ENCODE measurements at regions not wholly inside any gene's neighbourhood (a gene's known extent, or its start where the extent isn't known, plus 50 kb on each side); places are given as distances from the start of the nearest gene placed in this dataset.

- H3K4me3 ChIP-seq (ENCODE audit: low read depth in 2 of 2, low read length in 1 of 2): no peak overlapping the region; a peak in 1 of 4 replicates
- no peaks in the 10 kb centered on the region for H3K36me3 ChIP-seq (replicated peaks in 1 of 2; ENCODE audit: control insufficient read depth in 1 of 2, insufficient read depth in 2 of 2, low read length in 1 of 2)
- H3K27ac ChIP-seq (ENCODE audit: low read depth in 2 of 2, low read length in 1 of 2): no peak overlapping the region
- no peak overlapping the region for H3K9ac ChIP-seq
- no peaks in the 10 kb centered on the region for H4K20me1 ChIP-seq (ENCODE audit: insufficient read depth)
- no peaks in the 10 kb centered on the region for H3K9me2 ChIP-seq
- 54% methylated on average over 9 of the region's 9 CpGs for WGBS (ENCODE audit: low lambda C conversion rate)
- H2AFZ ChIP-seq (ENCODE audit: low read depth): no peak overlapping the region
- H3K4me1 ChIP-seq (ENCODE audit: control insufficient read depth in 1 of 2, insufficient read depth in 2 of 2, low read depth in 1 of 2, low read length in 1 of 2): no peaks in the 10 kb centered on the region
- TF ChIP-seq TEAD4 (IDR thresholded peaks at IDR 0.05; ENCODE audit: borderline replicate concordance, insufficient read depth): no peak
- TF ChIP-seq EZH2phosphoT487 (IDR thresholded peaks at IDR 0.05; ENCODE audit: borderline replicate concordance, low read depth): no peak
- no peak for TF ChIP-seq YY1 (IDR thresholded peaks at IDR 0.05; ENCODE audit: low read depth)
- no peak for TF ChIP-seq EP300 (IDR thresholded peaks at IDR 0.05; ENCODE audit: borderline replicate concordance in 1 of 2, low read depth in 1 of 2, low read length in 1 of 2)
- no peak for TF ChIP-seq GATA2 (CRISPR knock-in tag; IDR thresholded peaks at IDR 0.05)
- H3F3A ChIP-seq (replicated peaks; ENCODE audit: insufficient read depth): no peaks in the 10 kb centered on the region
- no peaks in the 10 kb centered on the region for H3K9me3 ChIP-seq
- ChIA-PET CTCF (interaction anchor here (0.6 kb wide), 1 partner anchor 768 kb away, joined by 3 read pairs; no protein-coding TSS in a partner anchor), POLR2A (no interaction called here)
- no peak for DNase-seq
- no peaks in the 10 kb centered on the region for H3K79me2 ChIP-seq (ENCODE audit: insufficient read depth)
- no peak overlapping the region for H3K4me2 ChIP-seq
- no peaks in the 10 kb centered on the region for H3K27me3 ChIP-seq (ENCODE audit: insufficient read depth)
Measured at GRCh38 chr7:3193379-3194120, 107.5 kb upstream of the SDK1 start.

DNA sequence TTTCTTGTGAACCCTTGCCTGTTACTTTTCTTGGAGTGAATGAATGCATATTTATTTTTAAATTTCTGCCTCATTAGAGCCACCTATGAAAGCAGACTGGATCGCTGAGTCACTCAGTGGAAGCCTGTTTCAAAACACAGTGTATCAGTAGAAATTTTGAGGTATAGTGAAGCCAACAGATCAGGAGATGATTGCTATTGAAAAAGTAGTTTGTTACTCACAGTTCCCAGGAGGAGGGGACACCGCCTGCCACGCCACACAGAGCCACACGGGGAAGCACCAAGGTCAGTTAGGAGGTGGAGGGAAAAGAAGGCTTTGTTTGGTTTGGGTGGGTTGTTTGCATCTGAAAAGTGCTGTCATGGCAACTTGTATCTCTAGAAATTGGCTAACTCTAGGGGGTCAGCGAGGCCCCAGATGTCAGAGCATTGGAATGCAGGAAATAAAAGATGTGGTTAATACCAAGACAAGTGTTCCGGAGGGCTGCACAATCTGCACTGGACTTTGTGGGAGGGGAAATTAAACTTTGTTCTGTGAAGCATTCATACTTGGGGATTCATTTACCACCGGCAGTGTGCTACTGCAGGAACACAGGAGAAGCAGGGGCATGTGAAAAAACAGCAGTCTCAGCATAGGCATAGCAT lies 106.4 kb upstream of the SDK1 start:
- CTCF ChIA-PET: no interaction called here
- Histone ChIP-seq H3K36me3 (replicated peaks in 1 of 2; ENCODE audit: control insufficient read depth in 1 of 2, insufficient read depth in 2 of 2, low read length in 1 of 2) (no peaks in the 10 kb centered on the region), H3K79me2 (ENCODE audit: insufficient read depth) (no peaks in the 10 kb centered on the region), H3K9me2 (no peaks in the 10 kb centered on the region), H3K4me1 (ENCODE audit: control insufficient read depth in 1 of 2, insufficient read depth in 2 of 2, low read depth in 1 of 2, low read length in 1 of 2) (no peaks in the 10 kb centered on the region), H3K9me3 (no peaks in the 10 kb centered on the region), H3F3A (replicated peaks; ENCODE audit: insufficient read depth) (no peaks in the 10 kb centered on the region), H3K27me3 (ENCODE audit: insufficient read depth) (no peaks in the 10 kb centered on the region), H3K27ac (ENCODE audit: low read depth in 2 of 2, low read length in 1 of 2) (no peak overlapping the region), H3K4me3 (ENCODE audit: low read depth in 2 of 2, low read length in 1 of 2) (no peak overlapping the region), H3K9ac (no peak overlapping the region), H2AFZ (ENCODE audit: low read depth) (no peak overlapping the region), H3K4me2 (no peak overlapping the region), H4K20me1 (ENCODE audit: insufficient read depth) (no peaks in the 10 kb centered on the region)
- no peak for TF ChIP-seq MEF2A (IDR thresholded peaks at IDR 0.05; ENCODE audit: borderline replicate concordance, low read depth)
- no peak for TF ChIP-seq FOSL2 (IDR thresholded peaks at IDR 0.05; ENCODE audit: borderline replicate concordance, low read depth)
- no peak for TF ChIP-seq RAD21 (IDR thresholded peaks at IDR 0.05; ENCODE audit: low read length)
- no peak for TF ChIP-seq FOXJ3 (CRISPR knock-in tag; IDR thresholded peaks at IDR 0.05)
- no peak for DNase-seq
- 30% methylated on average over 7 of the region's 7 CpGs for WGBS (ENCODE audit: low lambda C conversion rate)
- POLR2A ChIA-PET: no interaction called here

- POLR2A ChIA-PET: no interaction called here
- CTCF ChIA-PET: interaction anchor here (1.6 kb wide), 1 partner anchor 14 kb away, joined by 6 read pairs; no protein-coding TSS in a partner anchor
- TF ChIP-seq RCOR1 (IDR thresholded peaks at IDR 0.05; ENCODE audit: low read length) (no peak), PBX3 (IDR thresholded peaks at IDR 0.05) (no peak), MXI1 (IDR thresholded peaks at IDR 0.05; ENCODE audit: low read depth, low read length) (no peak), GATA2 (CRISPR knock-in tag; IDR thresholded peaks at IDR 0.05) (no peak), RFX5 (IDR thresholded peaks at IDR 0.05; ENCODE audit: low read length) (no peak), TEAD4 (IDR thresholded peaks at IDR 0.05; ENCODE audit: borderline replicate concordance, insufficient read depth) (no peak), FOXJ3 (CRISPR knock-in tag; IDR thresholded peaks at IDR 0.05) (no peak), GABPA (IDR thresholded peaks at IDR 0.05; ENCODE audit: low read depth) (no peak), POLR2AphosphoS5 (IDR thresholded peaks at IDR 0.05; ENCODE audit: low read depth, low read length) (no peak), SMC3 (IDR thresholded peaks at IDR 0.05; ENCODE audit: low read depth, low read length) (no peak)
- TF ChIP-seq, protein P1, sequence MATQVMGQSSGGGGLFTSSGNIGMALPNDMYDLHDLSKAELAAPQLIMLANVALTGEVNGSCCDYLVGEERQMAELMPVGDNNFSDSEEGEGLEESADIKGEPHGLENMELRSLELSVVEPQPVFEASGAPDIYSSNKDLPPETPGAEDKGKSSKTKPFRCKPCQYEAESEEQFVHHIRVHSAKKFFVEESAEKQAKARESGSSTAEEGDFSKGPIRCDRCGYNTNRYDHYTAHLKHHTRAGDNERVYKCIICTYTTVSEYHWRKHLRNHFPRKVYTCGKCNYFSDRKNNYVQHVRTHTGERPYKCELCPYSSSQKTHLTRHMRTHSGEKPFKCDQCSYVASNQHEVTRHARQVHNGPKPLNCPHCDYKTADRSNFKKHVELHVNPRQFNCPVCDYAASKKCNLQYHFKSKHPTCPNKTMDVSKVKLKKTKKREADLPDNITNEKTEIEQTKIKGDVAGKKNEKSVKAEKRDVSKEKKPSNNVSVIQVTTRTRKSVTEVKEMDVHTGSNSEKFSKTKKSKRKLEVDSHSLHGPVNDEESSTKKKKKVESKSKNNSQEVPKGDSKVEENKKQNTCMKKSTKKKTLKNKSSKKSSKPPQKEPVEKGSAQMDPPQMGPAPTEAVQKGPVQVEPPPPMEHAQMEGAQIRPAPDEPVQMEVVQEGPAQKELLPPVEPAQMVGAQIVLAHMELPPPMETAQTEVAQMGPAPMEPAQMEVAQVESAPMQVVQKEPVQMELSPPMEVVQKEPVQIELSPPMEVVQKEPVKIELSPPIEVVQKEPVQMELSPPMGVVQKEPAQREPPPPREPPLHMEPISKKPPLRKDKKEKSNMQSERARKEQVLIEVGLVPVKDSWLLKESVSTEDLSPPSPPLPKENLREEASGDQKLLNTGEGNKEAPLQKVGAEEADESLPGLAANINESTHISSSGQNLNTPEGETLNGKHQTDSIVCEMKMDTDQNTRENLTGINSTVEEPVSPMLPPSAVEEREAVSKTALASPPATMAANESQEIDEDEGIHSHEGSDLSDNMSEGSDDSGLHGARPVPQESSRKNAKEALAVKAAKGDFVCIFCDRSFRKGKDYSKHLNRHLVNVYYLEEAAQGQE (IDR thresholded peaks at IDR 0.05; ENCODE audit: low read depth, low read length): no peak
Measured at GRCh38 chr7:3195160-3195559, 105.9 kb upstream of the SDK1 start.

More at GRCh38 chr7:3195160-3195559, 105.9 kb upstream of the SDK1 start:
- Histone ChIP-seq H3K9me2 (no peaks in the 10 kb centered on the region), H3K27me3 (ENCODE audit: insufficient read depth) (no peaks in the 10 kb centered on the region), H3K9ac (no peak overlapping the region), H2AFZ (ENCODE audit: low read depth) (no peak overlapping the region), H3K36me3 (replicated peaks in 1 of 2; ENCODE audit: control insufficient read depth in 1 of 2, insufficient read depth in 2 of 2, low read length in 1 of 2) (no peaks in the 10 kb centered on the region), H3K4me3 (ENCODE audit: low read depth in 2 of 2, low read length in 1 of 2) (no peak overlapping the region), H3F3A (replicated peaks; ENCODE audit: insufficient read depth) (no peaks in the 10 kb centered on the region), H3K4me1 (ENCODE audit: control insufficient read depth in 1 of 2, insufficient read depth in 2 of 2, low read depth in 1 of 2, low read length in 1 of 2) (no peaks in the 10 kb centered on the region), H3K4me2 (no peak overlapping the region), H4K20me1 (ENCODE audit: insufficient read depth) (no peaks in the 10 kb centered on the region), H3K27ac (ENCODE audit: low read depth in 2 of 2, low read length in 1 of 2) (no peak overlapping the region), H3K79me2 (ENCODE audit: insufficient read depth) (no peaks in the 10 kb centered on the region), H3K9me3 (no peaks in the 10 kb centered on the region)
- WGBS (ENCODE audit: low lambda C conversion rate): 22% methylated on average over 6 of the region's 6 CpGs
- DNase-seq: no peak
